ENCODE measurements at regions not wholly inside any gene's neighbourhood (a gene's known extent, or its start where the extent isn't known, plus 50 kb on each side); places are given as distances from the start of the nearest gene placed in this dataset.

DNA sequence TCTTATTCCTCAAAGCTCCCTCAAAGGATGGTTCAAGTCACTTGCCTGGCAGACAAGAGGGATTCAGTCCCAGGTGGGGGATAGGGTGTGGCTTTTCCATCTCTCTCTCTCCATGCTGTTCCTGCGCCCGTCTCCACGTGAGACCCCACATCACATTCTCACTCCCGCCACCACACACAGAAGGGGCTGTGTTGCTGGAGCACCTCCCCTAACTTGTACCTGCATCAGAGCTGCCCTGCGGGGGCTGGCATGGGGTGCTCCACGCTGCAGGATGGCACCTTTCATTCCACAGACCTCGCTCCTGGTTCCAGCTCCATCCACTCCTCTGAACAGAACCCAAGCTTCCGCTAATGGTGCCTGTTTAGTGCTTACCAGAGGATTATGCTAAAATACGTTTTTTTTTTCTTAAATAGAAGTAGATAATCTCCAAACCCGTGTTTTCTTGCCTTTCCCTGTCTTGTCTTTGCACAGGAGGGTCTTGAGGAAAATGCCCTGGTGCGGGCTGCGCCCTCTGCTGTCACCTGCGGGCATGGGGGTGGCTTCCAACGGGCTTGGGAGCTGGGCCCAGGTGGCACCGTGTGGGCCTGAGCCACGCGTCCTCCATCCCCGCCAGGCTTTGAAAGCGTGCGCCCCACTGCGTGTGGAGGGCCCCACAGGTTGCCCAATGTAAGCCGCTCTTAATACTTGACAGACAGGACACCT is 985.6 kb downstream of the BRD1 start:
- Histone ChIP-seq H3K27me3 (no peaks in the 10 kb centered on the region), H3K4me3 (no peak overlapping the region), H3K27ac (no peak overlapping the region), H3K36me3 (replicated peaks in 1 of 2) (no peaks in the 10 kb centered on the region), H3K9me3 (replicated peaks in 1 of 3) (no peaks in the 10 kb centered on the region), H3K4me1 (replicated peaks in 1 of 2) (no peaks in the 10 kb centered on the region)
- 79 to 85% (median 81%) methylated on average over 22 of the region's 22 CpGs for WGBS, 4 donors
- no peak for DNase-seq
- intact Hi-C loops (cut with DNase I), result no loop called here
- TF ChIP-seq POLR2A (IDR thresholded peaks at IDR 0.05), result no peak
- TF ChIP-seq, protein P1, sequence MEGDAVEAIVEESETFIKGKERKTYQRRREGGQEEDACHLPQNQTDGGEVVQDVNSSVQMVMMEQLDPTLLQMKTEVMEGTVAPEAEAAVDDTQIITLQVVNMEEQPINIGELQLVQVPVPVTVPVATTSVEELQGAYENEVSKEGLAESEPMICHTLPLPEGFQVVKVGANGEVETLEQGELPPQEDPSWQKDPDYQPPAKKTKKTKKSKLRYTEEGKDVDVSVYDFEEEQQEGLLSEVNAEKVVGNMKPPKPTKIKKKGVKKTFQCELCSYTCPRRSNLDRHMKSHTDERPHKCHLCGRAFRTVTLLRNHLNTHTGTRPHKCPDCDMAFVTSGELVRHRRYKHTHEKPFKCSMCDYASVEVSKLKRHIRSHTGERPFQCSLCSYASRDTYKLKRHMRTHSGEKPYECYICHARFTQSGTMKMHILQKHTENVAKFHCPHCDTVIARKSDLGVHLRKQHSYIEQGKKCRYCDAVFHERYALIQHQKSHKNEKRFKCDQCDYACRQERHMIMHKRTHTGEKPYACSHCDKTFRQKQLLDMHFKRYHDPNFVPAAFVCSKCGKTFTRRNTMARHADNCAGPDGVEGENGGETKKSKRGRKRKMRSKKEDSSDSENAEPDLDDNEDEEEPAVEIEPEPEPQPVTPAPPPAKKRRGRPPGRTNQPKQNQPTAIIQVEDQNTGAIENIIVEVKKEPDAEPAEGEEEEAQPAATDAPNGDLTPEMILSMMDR (IDR thresholded peaks at IDR 0.05), result no peak

DNA sequence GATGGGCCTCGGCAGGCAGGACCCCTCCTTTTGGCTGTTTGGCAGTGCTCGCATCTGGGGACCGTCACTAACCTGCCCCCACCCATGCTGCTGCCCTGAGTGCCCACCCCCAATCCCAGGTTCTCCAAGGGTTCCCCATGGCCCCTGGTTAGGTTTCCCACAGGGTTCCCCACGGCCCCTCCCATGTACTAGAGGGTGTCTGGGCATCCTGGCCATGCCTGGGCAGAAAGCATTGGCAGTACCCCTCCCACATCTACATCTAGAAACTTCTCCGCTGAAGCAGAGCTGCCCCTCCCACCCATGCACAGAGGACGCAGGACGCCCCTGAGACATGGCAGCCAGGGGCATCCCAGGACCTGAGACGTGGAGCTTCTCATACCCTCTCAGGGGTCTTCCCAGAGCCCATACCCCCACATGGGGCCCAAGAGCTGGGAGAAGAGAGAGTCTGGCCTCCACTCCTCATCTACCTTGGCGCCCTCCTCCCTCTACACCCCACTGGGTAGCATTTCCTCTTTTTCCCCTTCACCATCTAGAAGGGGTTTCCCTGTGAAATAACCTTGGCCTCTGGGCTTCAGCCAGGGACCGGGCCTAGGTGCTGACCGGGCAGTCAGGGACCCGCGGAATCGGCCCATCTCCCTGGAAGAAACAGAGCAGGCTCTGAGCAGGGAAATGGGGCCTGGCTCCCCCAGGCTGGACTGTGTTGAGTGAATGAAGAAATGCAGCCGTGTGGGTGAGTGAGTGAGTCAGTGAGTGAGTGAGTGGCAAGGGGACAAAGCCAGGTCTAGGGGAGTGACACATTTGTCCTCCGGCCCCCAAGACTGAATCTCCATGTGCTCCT is 987.3 kb downstream of the BRD1 start:
- no peaks in the 10 kb centered on the region for H3K36me3 ChIP-seq (replicated peaks in 1 of 2)
- H3K9me3 ChIP-seq (replicated peaks in 1 of 3), result no peaks in the 10 kb centered on the region
- no peaks in the 10 kb centered on the region for H3K27me3 ChIP-seq
- DNase-seq, result no peak
- no peaks in the 10 kb centered on the region for H3K4me1 ChIP-seq (replicated peaks in 1 of 2)
- no peak overlapping the region for H3K27ac ChIP-seq
- TF ChIP-seq, protein P1 (IDR thresholded peaks at IDR 0.05), result no peak
- no peak for TF ChIP-seq POLR2A (IDR thresholded peaks at IDR 0.05)
- intact Hi-C loops (cut with DNase I), result no loop called here
- H3K4me3 ChIP-seq, result no peak overlapping the region
- WGBS, 4 donors, result 72 to 80% (median 79%) methylated on average over 10 to 16 of the region's 16 CpGs

DNA sequence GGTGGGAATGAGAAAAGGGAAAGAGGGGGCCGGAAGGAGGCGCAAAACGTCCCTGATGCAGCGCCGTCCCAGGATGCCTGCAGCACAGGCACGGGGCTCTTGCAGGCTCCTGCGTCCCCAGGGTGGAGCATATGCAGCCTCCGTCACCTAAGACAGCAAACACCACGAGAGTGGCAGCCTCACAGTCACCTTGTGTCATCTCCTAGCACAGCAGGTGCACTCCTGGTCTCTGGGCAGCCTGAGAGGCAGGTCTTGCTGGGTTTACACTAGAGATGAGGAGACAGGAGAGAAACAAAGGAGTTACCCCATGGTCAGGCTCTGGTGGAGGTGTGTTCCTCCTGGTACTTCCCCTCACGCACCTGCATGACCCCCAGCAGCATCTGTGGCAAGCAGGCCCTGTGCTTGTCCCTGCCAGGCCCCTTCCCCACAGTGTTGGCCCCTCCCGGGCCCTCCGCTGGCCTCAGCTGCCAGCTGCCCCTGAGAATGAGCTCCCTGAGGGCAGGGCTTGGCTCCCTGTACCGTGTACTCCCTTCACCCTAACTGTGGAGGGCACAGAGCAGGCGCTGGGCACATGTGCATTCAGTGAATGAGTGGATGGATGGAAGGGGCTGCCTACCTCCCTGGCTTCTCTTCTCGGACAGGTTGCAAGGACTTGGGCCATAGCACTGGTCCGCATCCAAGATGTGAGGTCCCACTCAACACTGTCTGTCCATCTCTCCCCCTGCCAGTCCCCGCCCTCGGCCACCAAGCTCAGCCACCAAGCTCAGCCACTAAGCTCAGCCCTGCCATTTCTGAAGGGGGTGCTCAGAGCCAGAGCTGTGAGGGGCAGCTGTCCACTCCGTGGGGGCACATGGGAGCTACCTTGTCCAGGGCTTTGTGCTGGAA is 988.6 kb downstream of the BRD1 start:
- Histone ChIP-seq H3K4me3 (no peak overlapping the region), H3K9me3 (replicated peaks in 1 of 3) (no peaks in the 10 kb centered on the region), H3K27me3 (no peaks in the 10 kb centered on the region), H3K36me3 (replicated peaks in 1 of 2) (no peaks in the 10 kb centered on the region), H3K27ac (no peak overlapping the region), H3K4me1 (replicated peaks in 1 of 2) (no peaks in the 10 kb centered on the region)
- intact Hi-C loops (cut with DNase I), result no loop called here
- WGBS, 4 donors, result 67 to 75% (median 72%) methylated on average over 16 to 19 of the region's 19 CpGs
- TF ChIP-seq, protein P1 (IDR thresholded peaks at IDR 0.05), result no peak
- no peak for TF ChIP-seq POLR2A (IDR thresholded peaks at IDR 0.05)
- DNase-seq, result no peak

DNA sequence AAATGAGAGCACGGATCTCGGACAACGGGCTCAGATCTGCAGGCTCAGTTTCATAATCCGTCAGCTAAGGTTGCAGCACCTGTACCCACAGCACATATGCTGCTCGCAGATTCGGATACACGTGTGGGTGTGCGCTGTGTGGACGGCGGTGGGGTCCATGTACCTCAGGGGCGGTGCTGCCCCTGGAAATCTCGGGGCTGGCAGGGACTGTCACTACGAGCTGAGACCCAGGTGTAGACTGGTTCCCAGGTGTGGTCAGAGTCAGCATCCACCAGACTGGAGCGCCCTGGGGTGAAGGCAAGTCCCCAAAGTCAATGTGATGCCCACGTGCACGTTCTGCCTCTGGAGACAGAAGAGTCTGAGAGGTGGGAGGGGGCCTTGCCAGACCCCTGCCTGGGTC is 989.3 kb downstream of the BRD1 start:
- WGBS, 4 donors, result 78 to 88% (median 81%) methylated on average over 13 to 16 of the region's 16 CpGs
- Histone ChIP-seq H3K9me3 (replicated peaks in 1 of 3) (no peaks in the 10 kb centered on the region), H3K27me3 (no peaks in the 10 kb centered on the region), H3K4me1 (replicated peaks in 1 of 2) (no peaks in the 10 kb centered on the region), H3K4me3 (no peak overlapping the region), H3K27ac (no peak overlapping the region), H3K36me3 (replicated peaks in 1 of 2) (no peaks in the 10 kb centered on the region)
- TF ChIP-seq, protein P1 (IDR thresholded peaks at IDR 0.05), result no peak
- no peak for TF ChIP-seq POLR2A (IDR thresholded peaks at IDR 0.05)
- no peak for DNase-seq
- intact Hi-C loops (cut with DNase I), result no loop called here

All from adrenal gland (tissue), 9 donors.